ENCODE measurements at regions not wholly inside any gene's neighbourhood (a gene's known extent, or its start where the extent isn't known, plus 50 kb on each side); places are given as distances from the start of the nearest gene placed in this dataset.

DNA sequence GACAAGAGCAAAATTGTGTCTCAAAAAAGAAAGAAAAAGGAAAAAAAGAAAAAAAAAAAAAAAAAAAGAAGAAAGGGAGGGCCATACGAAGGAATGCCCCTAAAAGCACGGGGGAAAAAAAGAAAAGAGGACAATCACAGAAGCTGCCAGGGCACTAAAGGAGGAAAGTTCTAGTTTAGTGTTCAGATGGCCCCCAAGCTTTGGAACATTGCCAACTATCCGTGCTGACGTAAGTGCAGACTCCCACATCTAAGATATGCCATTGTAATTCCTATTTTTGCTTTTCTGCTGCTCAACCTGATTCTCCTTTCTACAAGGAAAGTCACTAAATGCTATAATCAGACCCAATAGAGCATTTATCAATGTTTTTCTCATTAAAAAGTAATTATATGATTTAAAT, 842.1 kb downstream of the KCNJ2 start:
- H3K36me3 ChIP-seq, result no peaks in the 10 kb centered on the region
- H3K4me3 ChIP-seq (ENCODE audit: low read depth in 1 of 2, low read length in 1 of 2), result no peak overlapping the region
- no peak overlapping the region for H3K27ac ChIP-seq
- H3K9me3 ChIP-seq, result no peaks in the 10 kb centered on the region
- H3K4me1 ChIP-seq (ENCODE audit: control insufficient read depth in 1 of 2, insufficient read depth in 1 of 2, low read depth in 1 of 2, low read length in 1 of 2), result no peaks in the 10 kb centered on the region
- no peaks in the 10 kb centered on the region for H3K27me3 ChIP-seq
- TF ChIP-seq, protein P1, sequence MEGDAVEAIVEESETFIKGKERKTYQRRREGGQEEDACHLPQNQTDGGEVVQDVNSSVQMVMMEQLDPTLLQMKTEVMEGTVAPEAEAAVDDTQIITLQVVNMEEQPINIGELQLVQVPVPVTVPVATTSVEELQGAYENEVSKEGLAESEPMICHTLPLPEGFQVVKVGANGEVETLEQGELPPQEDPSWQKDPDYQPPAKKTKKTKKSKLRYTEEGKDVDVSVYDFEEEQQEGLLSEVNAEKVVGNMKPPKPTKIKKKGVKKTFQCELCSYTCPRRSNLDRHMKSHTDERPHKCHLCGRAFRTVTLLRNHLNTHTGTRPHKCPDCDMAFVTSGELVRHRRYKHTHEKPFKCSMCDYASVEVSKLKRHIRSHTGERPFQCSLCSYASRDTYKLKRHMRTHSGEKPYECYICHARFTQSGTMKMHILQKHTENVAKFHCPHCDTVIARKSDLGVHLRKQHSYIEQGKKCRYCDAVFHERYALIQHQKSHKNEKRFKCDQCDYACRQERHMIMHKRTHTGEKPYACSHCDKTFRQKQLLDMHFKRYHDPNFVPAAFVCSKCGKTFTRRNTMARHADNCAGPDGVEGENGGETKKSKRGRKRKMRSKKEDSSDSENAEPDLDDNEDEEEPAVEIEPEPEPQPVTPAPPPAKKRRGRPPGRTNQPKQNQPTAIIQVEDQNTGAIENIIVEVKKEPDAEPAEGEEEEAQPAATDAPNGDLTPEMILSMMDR (IDR thresholded peaks at IDR 0.05), result no peak

DNA sequence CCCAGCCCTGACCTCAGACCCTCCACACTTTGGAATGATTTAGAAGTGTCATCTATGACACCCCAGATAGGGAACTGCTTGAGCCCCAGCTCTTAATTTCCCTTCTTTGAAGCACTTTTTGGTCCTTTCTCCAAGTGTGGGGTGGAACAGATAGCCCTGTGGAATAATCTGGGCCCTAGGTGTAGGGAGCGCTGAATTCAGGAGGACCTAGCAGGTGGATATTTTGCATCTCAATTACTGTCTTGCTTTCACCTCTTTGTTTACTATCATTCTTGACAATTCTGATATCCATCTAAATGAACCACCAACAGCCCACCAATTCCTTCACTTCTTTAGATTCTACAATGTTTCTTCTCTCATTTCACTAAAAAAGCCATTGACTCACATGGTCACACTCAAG, 850.4 kb downstream of the KCNJ2 start:
- TF ChIP-seq, protein P1 (IDR thresholded peaks at IDR 0.05), result no peak
- H3K9me3 ChIP-seq, result no peaks in the 10 kb centered on the region
- no peaks in the 10 kb centered on the region for H3K4me1 ChIP-seq (ENCODE audit: control insufficient read depth in 1 of 2, insufficient read depth in 1 of 2, low read depth in 1 of 2, low read length in 1 of 2)
- no peak overlapping the region for H3K27ac ChIP-seq
- H3K4me3 ChIP-seq (ENCODE audit: low read depth in 1 of 2, low read length in 1 of 2), result no peak overlapping the region
- H3K36me3 ChIP-seq, result no peaks in the 10 kb centered on the region
- no peaks in the 10 kb centered on the region for H3K27me3 ChIP-seq

DNA sequence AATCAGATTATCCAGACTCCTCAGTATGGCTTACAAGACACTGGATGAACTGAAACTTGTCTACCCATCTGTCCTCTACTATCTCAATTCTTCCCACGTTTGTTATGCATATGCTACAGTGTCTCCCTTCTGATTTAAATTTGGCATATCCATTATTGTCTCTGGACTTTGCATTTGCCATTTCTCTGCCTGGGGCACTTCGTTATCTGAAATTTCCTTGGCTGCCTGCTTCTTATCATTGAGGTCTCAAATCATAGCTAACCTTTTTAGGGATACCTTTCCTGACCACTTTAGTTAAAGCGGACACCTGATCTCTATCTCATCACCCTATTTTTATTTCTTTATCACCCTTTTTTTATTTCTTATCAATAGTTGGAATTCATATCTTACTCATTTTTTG, 853.4 kb downstream of the KCNJ2 start:
- Histone ChIP-seq H3K27me3 (no peaks in the 10 kb centered on the region), H3K9me3 (no peaks in the 10 kb centered on the region), H3K4me3 (ENCODE audit: low read depth in 1 of 2, low read length in 1 of 2) (no peak overlapping the region), H3K27ac (no peak overlapping the region), H3K36me3 (no peaks in the 10 kb centered on the region), H3K4me1 (ENCODE audit: control insufficient read depth in 1 of 2, insufficient read depth in 1 of 2, low read depth in 1 of 2, low read length in 1 of 2) (no peaks in the 10 kb centered on the region)
- TF ChIP-seq, protein P1 (IDR thresholded peaks at IDR 0.05), result no peak

DNA sequence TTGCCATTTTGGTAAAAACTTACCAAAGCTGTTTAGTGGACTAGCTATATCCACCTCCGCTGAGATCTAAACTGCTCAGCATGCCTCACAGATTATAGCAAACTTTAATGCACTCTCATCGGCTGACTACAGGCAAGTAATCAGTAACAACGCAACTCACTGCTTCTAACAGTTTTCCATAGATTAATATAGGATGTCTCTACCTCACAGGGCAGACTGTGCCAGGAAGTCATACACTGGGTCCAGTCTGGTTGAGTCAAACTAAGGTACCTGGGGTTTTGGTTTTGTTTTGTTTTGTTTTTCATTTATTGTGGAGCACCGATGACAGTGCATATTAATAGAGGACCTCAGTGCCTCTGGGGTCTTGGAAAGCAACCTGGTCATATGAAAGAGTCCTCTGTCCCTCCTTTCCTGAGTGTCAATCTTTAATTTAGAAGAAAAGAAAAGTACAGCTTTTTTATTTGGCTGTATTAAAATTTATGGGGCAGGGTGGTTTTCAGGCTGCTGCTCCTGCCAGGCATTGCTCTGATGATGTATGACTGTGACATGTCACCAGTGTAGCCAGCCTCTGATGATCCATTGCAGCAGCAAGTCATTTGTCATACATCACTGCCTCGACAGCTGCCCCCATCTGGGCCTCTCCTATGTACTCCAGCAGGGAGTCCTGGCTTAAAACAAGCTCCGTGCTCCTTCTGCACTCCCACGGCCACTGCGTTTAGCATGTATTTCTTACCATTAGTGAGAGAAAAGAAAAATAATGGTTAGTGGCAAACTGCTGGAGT, 854.1 kb downstream of the KCNJ2 start:
- Histone ChIP-seq H3K9me3 (no peaks in the 10 kb centered on the region), H3K36me3 (no peaks in the 10 kb centered on the region), H3K27me3 (no peaks in the 10 kb centered on the region), H3K4me1 (ENCODE audit: control insufficient read depth in 1 of 2, insufficient read depth in 1 of 2, low read depth in 1 of 2, low read length in 1 of 2) (no peaks in the 10 kb centered on the region), H3K27ac (no peak overlapping the region), H3K4me3 (ENCODE audit: low read depth in 1 of 2, low read length in 1 of 2) (no peak overlapping the region)
- TF ChIP-seq, protein P1 (IDR thresholded peaks at IDR 0.05), result no peak

DNA sequence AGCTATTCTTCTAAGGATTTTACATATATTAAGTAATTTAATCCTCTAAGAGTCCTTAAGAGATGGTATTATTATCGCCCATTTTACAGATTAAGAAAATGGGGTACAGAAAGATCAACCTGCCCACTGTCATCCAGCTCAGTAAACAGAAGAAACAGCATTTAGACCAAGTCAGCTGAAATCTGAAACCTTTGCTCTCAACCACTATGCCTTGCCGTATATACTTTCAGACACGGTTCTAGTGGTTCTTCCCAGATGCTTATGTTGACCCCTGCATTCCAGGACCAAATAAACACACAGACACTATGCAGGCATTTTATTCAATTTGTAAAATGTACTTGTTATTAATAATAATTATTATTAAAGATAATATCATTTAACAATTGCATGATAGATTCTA, 854.8 kb downstream of the KCNJ2 start:
- Histone ChIP-seq H3K9me3 (no peaks in the 10 kb centered on the region), H3K4me1 (ENCODE audit: control insufficient read depth in 1 of 2, insufficient read depth in 1 of 2, low read depth in 1 of 2, low read length in 1 of 2) (no peaks in the 10 kb centered on the region), H3K27me3 (no peaks in the 10 kb centered on the region), H3K4me3 (ENCODE audit: low read depth in 1 of 2, low read length in 1 of 2) (no peak overlapping the region), H3K27ac (no peak overlapping the region), H3K36me3 (no peaks in the 10 kb centered on the region)
- TF ChIP-seq, protein P1 (IDR thresholded peaks at IDR 0.05), result no peak
